ENCODE measurements at regions not wholly inside any gene's neighbourhood (a gene's known extent, or its start where the extent isn't known, plus 50 kb on each side); places are given as distances from the start of the nearest gene placed in this dataset.

DNA sequence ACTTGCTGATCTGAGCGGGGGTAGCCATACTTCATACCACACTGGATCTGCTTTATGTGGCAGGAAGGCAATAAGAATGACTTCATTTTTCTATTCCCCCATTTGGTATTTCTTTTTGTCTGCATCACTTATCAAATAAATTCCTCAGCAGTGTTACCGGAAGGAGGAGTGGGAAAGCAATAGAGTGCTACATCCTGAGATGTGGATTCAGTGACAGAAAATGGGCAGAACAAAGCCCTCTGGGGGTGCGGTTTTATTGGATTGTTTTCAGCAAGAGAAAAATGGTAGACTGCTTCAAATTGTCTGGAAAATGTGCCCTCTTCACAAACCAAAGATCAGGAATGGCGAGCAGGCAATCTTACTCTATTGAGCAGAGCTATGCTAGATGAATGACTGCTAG is 751.9 kb upstream of the NEGR1 start:
- POLR2A ChIA-PET, result no interaction called here
- no peak for DNase-seq (ENCODE audit: extremely low spot score)
- TF ChIP-seq, protein P1, sequence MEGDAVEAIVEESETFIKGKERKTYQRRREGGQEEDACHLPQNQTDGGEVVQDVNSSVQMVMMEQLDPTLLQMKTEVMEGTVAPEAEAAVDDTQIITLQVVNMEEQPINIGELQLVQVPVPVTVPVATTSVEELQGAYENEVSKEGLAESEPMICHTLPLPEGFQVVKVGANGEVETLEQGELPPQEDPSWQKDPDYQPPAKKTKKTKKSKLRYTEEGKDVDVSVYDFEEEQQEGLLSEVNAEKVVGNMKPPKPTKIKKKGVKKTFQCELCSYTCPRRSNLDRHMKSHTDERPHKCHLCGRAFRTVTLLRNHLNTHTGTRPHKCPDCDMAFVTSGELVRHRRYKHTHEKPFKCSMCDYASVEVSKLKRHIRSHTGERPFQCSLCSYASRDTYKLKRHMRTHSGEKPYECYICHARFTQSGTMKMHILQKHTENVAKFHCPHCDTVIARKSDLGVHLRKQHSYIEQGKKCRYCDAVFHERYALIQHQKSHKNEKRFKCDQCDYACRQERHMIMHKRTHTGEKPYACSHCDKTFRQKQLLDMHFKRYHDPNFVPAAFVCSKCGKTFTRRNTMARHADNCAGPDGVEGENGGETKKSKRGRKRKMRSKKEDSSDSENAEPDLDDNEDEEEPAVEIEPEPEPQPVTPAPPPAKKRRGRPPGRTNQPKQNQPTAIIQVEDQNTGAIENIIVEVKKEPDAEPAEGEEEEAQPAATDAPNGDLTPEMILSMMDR (IDR thresholded peaks at IDR 0.05; ENCODE audit: control extremely low read depth, extremely low read depth, low read depth, missing control alignments), result no peak
- CTCF ChIA-PET, result no interaction called here

DNA sequence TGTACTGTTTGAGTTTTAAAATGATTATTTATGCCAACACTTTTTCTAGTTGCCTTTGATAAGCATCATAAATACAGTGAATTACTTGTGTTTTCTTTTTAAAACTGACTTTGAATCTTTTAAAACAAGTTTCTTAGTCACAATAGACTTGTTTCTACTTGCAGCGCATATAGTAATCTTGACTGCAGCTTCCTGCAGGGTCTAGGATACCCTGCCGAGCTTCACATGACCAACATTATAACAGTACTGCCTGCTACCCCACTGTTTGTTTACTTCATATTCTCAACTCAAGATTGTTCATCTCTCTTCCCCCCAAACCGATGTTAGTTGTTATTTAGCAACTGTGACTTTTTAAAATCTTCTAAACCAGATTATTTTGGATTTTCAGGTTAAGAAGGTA is 751.3 kb upstream of the NEGR1 start:
- ChIA-PET CTCF (no interaction called here), POLR2A (no interaction called here)
- TF ChIP-seq, protein P1 (IDR thresholded peaks at IDR 0.05; ENCODE audit: control extremely low read depth, extremely low read depth, low read depth, missing control alignments), result no peak
- no peak for DNase-seq (ENCODE audit: extremely low spot score)

DNA sequence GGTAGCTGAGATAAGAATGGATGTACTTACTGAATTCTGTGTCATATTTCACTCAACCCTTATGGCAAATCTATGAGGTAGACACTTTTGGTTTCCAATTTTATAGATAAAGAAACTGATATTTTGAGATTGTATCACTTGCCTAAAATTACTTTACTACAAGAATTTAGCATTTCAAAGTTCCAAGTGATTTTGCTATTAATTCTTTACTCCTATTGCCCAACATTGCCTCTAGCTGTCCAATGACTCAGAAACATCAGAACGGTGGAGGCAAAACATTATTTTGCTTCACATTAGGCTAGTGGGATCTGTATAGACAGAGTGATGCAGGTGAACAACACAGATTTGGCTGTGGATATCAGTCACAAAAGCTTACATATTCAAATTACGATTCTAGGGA is 747.2 kb upstream of the NEGR1 start:
- TF ChIP-seq, protein P1 (IDR thresholded peaks at IDR 0.05; ENCODE audit: control extremely low read depth, extremely low read depth, low read depth, missing control alignments), result no peak
- ChIA-PET POLR2A (no interaction called here), CTCF (interaction anchor here (0.9 to 1.7 kb wide), 4 partner anchors 10 to 21 kb away, joined by 3 to 11 read pairs (median 4); no protein-coding TSS in a partner anchor)
- DNase-seq (ENCODE audit: extremely low spot score), result no peak

DNA sequence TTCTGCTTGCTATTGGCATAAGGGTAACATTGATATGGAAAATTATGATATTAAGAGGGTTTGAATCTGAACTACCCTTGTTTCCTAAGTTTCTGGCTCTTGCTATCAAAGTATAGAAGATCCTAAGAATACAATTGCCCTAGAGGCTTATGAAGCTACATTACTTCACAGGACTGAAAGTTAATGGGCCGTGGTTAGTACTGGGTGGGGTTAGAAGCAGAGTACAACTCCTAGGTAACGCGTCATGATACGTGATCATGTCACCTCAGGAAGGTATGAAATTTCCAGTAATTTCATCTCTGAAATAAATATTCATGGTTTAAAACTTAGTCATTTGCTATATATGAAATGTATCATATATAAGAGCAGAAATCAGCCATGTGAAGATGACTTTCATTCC is 743.8 kb upstream of the NEGR1 start:
- ChIA-PET CTCF (no interaction called here), POLR2A (no interaction called here)
- DNase-seq (ENCODE audit: extremely low spot score), result no peak
- TF ChIP-seq, protein P1 (IDR thresholded peaks at IDR 0.05; ENCODE audit: control extremely low read depth, extremely low read depth, low read depth, missing control alignments), result no peak

DNA sequence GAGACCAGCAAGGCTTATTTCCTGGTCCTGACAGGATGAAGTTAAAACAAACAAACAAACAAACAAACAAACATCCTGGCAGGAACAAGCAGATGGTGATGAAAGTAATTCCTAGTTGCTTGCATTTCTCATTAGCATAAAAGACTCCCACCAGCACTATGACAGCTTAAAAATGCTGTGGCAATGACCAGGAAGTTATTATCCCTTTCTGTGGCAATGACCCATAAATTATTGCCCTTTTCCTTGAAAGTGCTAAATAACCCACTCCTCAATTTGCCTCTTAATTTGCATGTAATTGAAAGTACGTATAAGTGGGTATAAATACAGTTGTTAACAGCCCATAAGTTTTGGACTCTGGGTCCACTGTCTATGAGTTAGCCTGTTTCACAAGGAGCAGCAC is 727.6 kb upstream of the NEGR1 start:
- CTCF ChIA-PET, result no interaction called here
- no peak for DNase-seq (ENCODE audit: extremely low spot score)

DNA sequence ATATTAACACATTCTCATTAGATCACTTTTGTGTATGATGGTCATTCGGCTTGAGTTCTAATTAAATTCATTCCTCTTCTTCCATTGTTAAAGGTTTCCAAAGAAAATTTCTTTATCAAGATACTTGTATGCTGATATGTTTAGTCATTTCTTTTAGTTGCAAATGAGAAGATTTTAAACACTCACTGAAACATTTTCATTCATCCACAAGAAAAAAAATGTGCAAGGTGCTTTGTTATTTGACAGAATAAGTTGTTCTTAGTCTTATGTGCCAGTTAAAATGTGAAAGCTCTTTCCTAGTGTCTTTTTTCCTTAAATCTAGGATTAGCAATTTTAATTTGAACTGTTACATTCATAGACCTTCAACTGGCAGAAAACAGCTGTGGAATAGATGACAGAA is 727.0 kb upstream of the NEGR1 start:
- TF ChIP-seq, protein P1 (IDR thresholded peaks at IDR 0.05; ENCODE audit: control extremely low read depth, extremely low read depth, low read depth, missing control alignments), result no peak
- CTCF ChIA-PET, result interaction anchor here (1.0 kb wide), 1 partner anchor 20 kb away, joined by 3 read pairs; no protein-coding TSS in a partner anchor
- no peak for DNase-seq (ENCODE audit: extremely low spot score)
- POLR2A ChIA-PET, result no interaction called here

More for the DNA sequence above, 727.6 kb upstream of the NEGR1 start:
- TF ChIP-seq, protein P1 (IDR thresholded peaks at IDR 0.05; ENCODE audit: control extremely low read depth, extremely low read depth, low read depth, missing control alignments), result no peak
- POLR2A ChIA-PET, result no interaction called here

DNA sequence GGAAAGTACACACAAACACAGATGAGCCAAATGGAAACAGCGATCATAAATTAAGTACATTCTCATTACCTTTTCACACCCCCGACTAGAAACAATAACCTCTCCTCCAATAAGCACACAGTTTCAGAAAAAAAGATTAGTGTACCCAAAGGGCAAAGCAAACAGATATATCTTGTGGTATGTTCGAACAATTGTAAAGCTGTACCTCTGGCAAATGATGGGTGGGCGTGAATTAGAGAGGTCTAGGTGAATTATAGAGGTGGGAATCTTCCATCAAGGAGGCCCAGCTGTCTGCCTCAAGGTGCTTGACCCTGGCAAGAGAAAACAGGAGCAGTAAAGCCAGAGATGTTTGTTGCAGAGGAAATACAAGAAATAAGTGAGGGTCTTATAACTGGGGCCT is 715.3 kb upstream of the NEGR1 start:
- TF ChIP-seq, protein P1 (IDR thresholded peaks at IDR 0.05; ENCODE audit: control extremely low read depth, extremely low read depth, low read depth, missing control alignments), result no peak
- DNase-seq (ENCODE audit: extremely low spot score), result no peak
- CTCF ChIA-PET, result no interaction called here
- POLR2A ChIA-PET, result no interaction called here

Measured in GM10248 (cell line).